HCT116 (cell line): ENCODE measurements at regions not wholly inside any gene's neighbourhood (a gene's known extent, or its start where the extent isn't known, plus 50 kb on each side); places are given as distances from the start of the nearest gene placed in this dataset.

ENCODE experiments used
- ATAC-seq: fragments of 200-7000 bp; cut with Tn5 transposase; 2 replicates; pipeline ENCODE4 v1.9.1; 2020; ENCODE audit warnings: mild to moderate bottlenecking, moderate library complexity
- BruUV-seq: library from RNA; stranded (reverse); fragments of 400-500 nt; replicated peaks from 2 replicates; lab custom pipeline; 2021; lab: Mats Ljungman, UMichigan
- CTCF ChIA-PET: fragments of 300-600 bp; sonication (Branson Sonifier 250); formaldehyde crosslinking; loops from one replicate; lab custom pipeline; 2021; ENCODE audit warnings: antibody characterized with exemption; lab: Charles Lee
- POLR2A ChIA-PET: fragments of 300-600, 350-600 bp; sonication (Branson Sonifier 250); formaldehyde crosslinking; loops from one replicate; lab custom pipeline; 2021; ENCODE audit warnings: antibody characterized with exemption; lab: Charles Lee
- RAD21 ChIA-PET, 2 experiments: fragments of 300-600 bp; sonication (Branson Sonifier 250); formaldehyde crosslinking; loops; one replicate each; lab custom pipeline; 2023; ENCODE audit warnings: low total read pairs in 2 of 2; ENCODE audit not compliant: uncharacterized antibody in 2 of 2, unreplicated experiment in 2 of 2, low non-redundant PET in 1 of 2; lab: Charles Lee
- DNase-seq: peaks from one replicate; pipeline ENCODE4 v3.0.0-alpha.2; 2010; ENCODE audit warnings: low read depth, low spot score
- H2AFZ ChIP-seq: fragments of 200-600 bp; shearing (Covaris generic), sonication (generic); 2 replicates; pipeline ENCODE4 v1.6.1; 2017; ENCODE audit warnings: low read depth, mixed run types, mixed read lengths, antibody characterized with exemption, low read length; ENCODE audit not compliant: poor library complexity, severe bottlenecking
- H3K27ac ChIP-seq: 2 replicates; pipeline ENCODE4 v1.5.1; 2012; ENCODE audit warnings: low read depth, low read length
- H3K27me3 ChIP-seq: fragments of 200-600 bp; sonication (generic); 2 replicates; pipeline ENCODE4 v1.6.1; 2016; ENCODE audit warnings: mixed run types, low read length, mixed read lengths; ENCODE audit not compliant: insufficient read depth
- H3K36me3 ChIP-seq, 2 experiments: fragments of 200-500 bp in 1 of 2; fragments of 200-600 bp in 1 of 2; sonication (Bioruptor generic) in 1 of 2; sonication (generic) in 1 of 2; 2 replicates each; pipeline versions ENCODE4 v1.5.1 to v1.6.1; 2014 to 2016; ENCODE audit warnings: low read length in 2 of 2, inconsistent platforms in 1 of 2, mixed read lengths in 1 of 2, mixed run types in 1 of 2; ENCODE audit not compliant: insufficient read depth in 2 of 2, control insufficient read depth in 1 of 2
- H3K4me1 ChIP-seq, 2 experiments: fragments of 200-600 bp in 1 of 2; sonication (generic) in 1 of 2; 2 replicates each; pipeline versions ENCODE4 v1.5.1 to v1.6.1; 2012 to 2017; ENCODE audit warnings: low read length in 2 of 2, inconsistent platforms in 1 of 2, mild to moderate bottlenecking in 1 of 2, mixed read lengths in 1 of 2, mixed run types in 1 of 2, moderate library complexity in 1 of 2; ENCODE audit not compliant: insufficient read depth in 2 of 2, control insufficient read depth in 1 of 2
- H3K4me2 ChIP-seq: fragments of 200-600 bp; sonication (generic); 2 replicates; pipeline ENCODE4 v1.6.1; 2017; ENCODE audit warnings: mixed run types, low read length, mixed read lengths
- H3K4me3 ChIP-seq, 2 experiments: fragments of 200-600 bp in 1 of 2; sonication (generic) in 1 of 2; replicated peaks in 1 of 2; 2 replicates each; pipeline ENCODE4 v1.5.1; 2011 to 2016; ENCODE audit warnings: low read length in 2 of 2, control low read depth in 1 of 2, low read depth in 1 of 2, mild to moderate bottlenecking in 1 of 2, mixed read lengths in 1 of 2, mixed run types in 1 of 2
- H3K79me2 ChIP-seq: fragments of 200-600 bp; sonication (generic); 2 replicates; pipeline ENCODE4 v1.6.1; 2017; ENCODE audit warnings: mild to moderate bottlenecking, mixed run types, low read length, moderate library complexity, mixed read lengths; ENCODE audit not compliant: insufficient read depth
- H3K9ac ChIP-seq: fragments of 200-600 bp; sonication (generic); 2 replicates; pipeline ENCODE4 v1.6.1; 2016; ENCODE audit warnings: low read length, mixed read lengths
- H3K9me2 ChIP-seq: fragments of 200-600 bp; sonication (generic), shearing (Covaris generic); 2 replicates; pipeline ENCODE4 v1.6.1; 2017; ENCODE audit warnings: mixed run types, mild to moderate bottlenecking, moderate library complexity; ENCODE audit not compliant: insufficient read depth
- H3K9me3 ChIP-seq, 2 experiments: fragments of 200-500 bp in 1 of 2; fragments of 200-600 bp in 1 of 2; sonication (Bioruptor generic) in 1 of 2; sonication (generic) in 1 of 2; 2 replicates each; pipeline ENCODE4 v1.6.1; 2014 to 2017; ENCODE audit warnings: low read length in 2 of 2, mixed read lengths in 2 of 2, inconsistent platforms in 1 of 2, low read depth in 1 of 2, mild to moderate bottlenecking in 1 of 2, mixed run types in 1 of 2, moderate library complexity in 1 of 2; ENCODE audit not compliant: control insufficient read depth in 1 of 2, insufficient read depth in 1 of 2
- H4K20me1 ChIP-seq: fragments of 200-600 bp; sonication (generic), shearing (Covaris generic); 2 replicates; pipeline ENCODE4 v1.6.1; 2017; ENCODE audit warnings: mixed run types, mild to moderate bottlenecking, moderate library complexity; ENCODE audit not compliant: insufficient read depth
- ATF3 ChIP-seq: IDR thresholded peaks from 2 replicates; pipeline ENCODE4 v1.6.1; 2012
- CBX3 ChIP-seq: IDR thresholded peaks from 2 replicates; pipeline ENCODE4 v1.6.1; 2012; ENCODE audit warnings: low read depth
- CEBPB ChIP-seq: IDR thresholded peaks from 2 replicates; pipeline ENCODE4 v1.6.1; 2012; ENCODE audit warnings: low read depth
- EGR1 ChIP-seq: IDR thresholded peaks from 2 replicates; pipeline ENCODE4 v1.6.1; 2012; ENCODE audit warnings: low read depth
- ELF1 ChIP-seq: IDR thresholded peaks from 2 replicates; pipeline ENCODE4 v1.6.1; 2012; ENCODE audit warnings: low read depth, borderline replicate concordance
- EZH2 ChIP-seq: fragments of 200-600 bp; sonication (generic); IDR thresholded peaks from 2 replicates; pipeline ENCODE4 v1.6.1; 2017; ENCODE audit warnings: antibody characterized with exemption, mixed run types
- EZH2phosphoT487 ChIP-seq: fragments of 200-600 bp; IDR thresholded peaks from 2 replicates; pipeline ENCODE4 v1.6.1; 2018; ENCODE audit warnings: antibody characterized with exemption, borderline replicate concordance
- JUND ChIP-seq: IDR thresholded peaks from 2 replicates; pipeline ENCODE4 v1.6.1; 2012
- POLR2A ChIP-seq: IDR thresholded peaks from 2 replicates; pipeline ENCODE4 v1.7.0; 2011; ENCODE audit warnings: borderline replicate concordance; ENCODE audit not compliant: insufficient read depth, insufficient read length; ENCODE audit errors: extremely low read depth
- POLR2AphosphoS5 ChIP-seq: IDR thresholded peaks from 2 replicates; pipeline ENCODE4 v1.6.1; 2011; ENCODE audit warnings: mild to moderate bottlenecking, low read depth, low read length, moderate library complexity
- SP1 ChIP-seq: IDR thresholded peaks from 2 replicates; pipeline ENCODE4 v1.6.1; 2012; ENCODE audit warnings: low read depth
- SRF ChIP-seq: IDR thresholded peaks from 2 replicates; pipeline ENCODE4 v1.6.1; 2012; ENCODE audit warnings: low read depth
- TCF7L2 ChIP-seq: IDR thresholded peaks from 2 replicates; pipeline ENCODE4 v1.7.0; 2011; ENCODE audit warnings: borderline replicate concordance, inconsistent platforms; ENCODE audit not compliant: insufficient read depth, insufficient read length; ENCODE audit errors: extremely low read depth
- YY1 ChIP-seq: IDR thresholded peaks from 2 replicates; pipeline ENCODE4 v1.6.1; 2011; ENCODE audit warnings: low read length, low read depth, moderate library complexity, mild to moderate bottlenecking; ENCODE audit not compliant: insufficient replicate concordance; ENCODE audit errors: extremely low read depth
- ZFX ChIP-seq: fragments of 450-650 bp; IDR thresholded peaks from 2 replicates; pipeline ENCODE4 v1.6.1; 2017
- ZNF274 ChIP-seq: fragments of 200-500 bp; sonication (Bioruptor generic); IDR thresholded peaks from 2 replicates; pipeline ENCODE4 v1.6.1; 2014; ENCODE audit warnings: mild to moderate bottlenecking, low read depth, low read length, inconsistent platforms
- intact Hi-C: fragments of 100-400 bp; cut with micrococcal nuclease; formaldehyde crosslinking; loops from 2 replicates; pipeline ENCODE4 v1.10.0; 2022
- TF ChIP-seq, protein P1 (sequence below): IDR thresholded peaks from 2 replicates; pipeline ENCODE4 v1.6.1; 2011; ENCODE audit warnings: mild to moderate bottlenecking, low read length, moderate library complexity; ENCODE audit not compliant: insufficient replicate concordance; ENCODE audit errors: extremely low read depth
- TF ChIP-seq, protein P2 (sequence below): IDR thresholded peaks from 2 replicates; pipeline ENCODE4 v1.6.1; 2012; ENCODE audit warnings: low read depth
- TF ChIP-seq, protein P3 (sequence below): IDR thresholded peaks from 2 replicates; pipeline ENCODE4 v1.6.1; 2012
- TF ChIP-seq, protein P4 (sequence below), 3 experiments: fragments of 200-600 bp in 1 of 3; sonication (generic) in 1 of 3; IDR thresholded peaks in 2 of 3; conservative IDR thresholded peaks in 1 of 3; 2 replicates each; pipeline ENCODE4 v1.5.1; 2012 to 2017; ENCODE audit warnings: low read depth in 2 of 3, low read length in 2 of 3, antibody characterized with exemption in 1 of 3, borderline replicate concordance in 1 of 3, control low read depth in 1 of 3, mild to moderate bottlenecking in 1 of 3, mixed read lengths in 1 of 3, mixed run types in 1 of 3, moderate library complexity in 1 of 3; ENCODE audit not compliant: insufficient read depth in 1 of 3

GRCh38 chr21:23837564-23837963 is 1769.7 kb downstream of the MRPL39 start:
- RAD21 ChIA-PET = no interaction called here
- POLR2A ChIA-PET = no interaction called here
- H3K27ac ChIP-seq = no peak overlapping the region
- intact Hi-C loops = no loop called here
- no peak overlapping the region for H2AFZ ChIP-seq
- H3K27me3 ChIP-seq = no peaks in the 10 kb centered on the region
- H3K4me2 ChIP-seq = no peak overlapping the region
- H3K36me3 ChIP-seq = no peaks in the 10 kb centered on the region
- DNase-seq = no peak
- no peak for ATAC-seq
- BruUV-seq = no TSS peak
- TF ChIP-seq EZH2phosphoT487 (no peak), TCF7L2 (no peak), EZH2 (no peak), CEBPB (no peak), ZNF274 (no peak), EGR1 (no peak), YY1 (no peak), POLR2AphosphoS5 (no peak), JUND (no peak), ELF1 (no peak), ATF3 (no peak), SRF (no peak), SP1 (no peak), ZFX (no peak), CBX3 (no peak), POLR2A (no peak)
- TF ChIP-seq, protein P1, sequence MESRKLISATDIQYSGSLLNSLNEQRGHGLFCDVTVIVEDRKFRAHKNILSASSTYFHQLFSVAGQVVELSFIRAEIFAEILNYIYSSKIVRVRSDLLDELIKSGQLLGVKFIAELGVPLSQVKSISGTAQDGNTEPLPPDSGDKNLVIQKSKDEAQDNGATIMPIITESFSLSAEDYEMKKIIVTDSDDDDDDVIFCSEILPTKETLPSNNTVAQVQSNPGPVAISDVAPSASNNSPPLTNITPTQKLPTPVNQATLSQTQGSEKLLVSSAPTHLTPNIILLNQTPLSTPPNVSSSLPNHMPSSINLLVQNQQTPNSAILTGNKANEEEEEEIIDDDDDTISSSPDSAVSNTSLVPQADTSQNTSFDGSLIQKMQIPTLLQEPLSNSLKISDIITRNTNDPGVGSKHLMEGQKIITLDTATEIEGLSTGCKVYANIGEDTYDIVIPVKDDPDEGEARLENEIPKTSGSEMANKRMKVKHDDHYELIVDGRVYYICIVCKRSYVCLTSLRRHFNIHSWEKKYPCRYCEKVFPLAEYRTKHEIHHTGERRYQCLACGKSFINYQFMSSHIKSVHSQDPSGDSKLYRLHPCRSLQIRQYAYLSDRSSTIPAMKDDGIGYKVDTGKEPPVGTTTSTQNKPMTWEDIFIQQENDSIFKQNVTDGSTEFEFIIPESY = no peak
- TF ChIP-seq, protein P2, sequence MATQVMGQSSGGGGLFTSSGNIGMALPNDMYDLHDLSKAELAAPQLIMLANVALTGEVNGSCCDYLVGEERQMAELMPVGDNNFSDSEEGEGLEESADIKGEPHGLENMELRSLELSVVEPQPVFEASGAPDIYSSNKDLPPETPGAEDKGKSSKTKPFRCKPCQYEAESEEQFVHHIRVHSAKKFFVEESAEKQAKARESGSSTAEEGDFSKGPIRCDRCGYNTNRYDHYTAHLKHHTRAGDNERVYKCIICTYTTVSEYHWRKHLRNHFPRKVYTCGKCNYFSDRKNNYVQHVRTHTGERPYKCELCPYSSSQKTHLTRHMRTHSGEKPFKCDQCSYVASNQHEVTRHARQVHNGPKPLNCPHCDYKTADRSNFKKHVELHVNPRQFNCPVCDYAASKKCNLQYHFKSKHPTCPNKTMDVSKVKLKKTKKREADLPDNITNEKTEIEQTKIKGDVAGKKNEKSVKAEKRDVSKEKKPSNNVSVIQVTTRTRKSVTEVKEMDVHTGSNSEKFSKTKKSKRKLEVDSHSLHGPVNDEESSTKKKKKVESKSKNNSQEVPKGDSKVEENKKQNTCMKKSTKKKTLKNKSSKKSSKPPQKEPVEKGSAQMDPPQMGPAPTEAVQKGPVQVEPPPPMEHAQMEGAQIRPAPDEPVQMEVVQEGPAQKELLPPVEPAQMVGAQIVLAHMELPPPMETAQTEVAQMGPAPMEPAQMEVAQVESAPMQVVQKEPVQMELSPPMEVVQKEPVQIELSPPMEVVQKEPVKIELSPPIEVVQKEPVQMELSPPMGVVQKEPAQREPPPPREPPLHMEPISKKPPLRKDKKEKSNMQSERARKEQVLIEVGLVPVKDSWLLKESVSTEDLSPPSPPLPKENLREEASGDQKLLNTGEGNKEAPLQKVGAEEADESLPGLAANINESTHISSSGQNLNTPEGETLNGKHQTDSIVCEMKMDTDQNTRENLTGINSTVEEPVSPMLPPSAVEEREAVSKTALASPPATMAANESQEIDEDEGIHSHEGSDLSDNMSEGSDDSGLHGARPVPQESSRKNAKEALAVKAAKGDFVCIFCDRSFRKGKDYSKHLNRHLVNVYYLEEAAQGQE = no peak
- TF ChIP-seq, protein P3, sequence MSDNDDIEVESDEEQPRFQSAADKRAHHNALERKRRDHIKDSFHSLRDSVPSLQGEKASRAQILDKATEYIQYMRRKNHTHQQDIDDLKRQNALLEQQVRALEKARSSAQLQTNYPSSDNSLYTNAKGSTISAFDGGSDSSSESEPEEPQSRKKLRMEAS = no peak
- TF ChIP-seq, protein P4, sequence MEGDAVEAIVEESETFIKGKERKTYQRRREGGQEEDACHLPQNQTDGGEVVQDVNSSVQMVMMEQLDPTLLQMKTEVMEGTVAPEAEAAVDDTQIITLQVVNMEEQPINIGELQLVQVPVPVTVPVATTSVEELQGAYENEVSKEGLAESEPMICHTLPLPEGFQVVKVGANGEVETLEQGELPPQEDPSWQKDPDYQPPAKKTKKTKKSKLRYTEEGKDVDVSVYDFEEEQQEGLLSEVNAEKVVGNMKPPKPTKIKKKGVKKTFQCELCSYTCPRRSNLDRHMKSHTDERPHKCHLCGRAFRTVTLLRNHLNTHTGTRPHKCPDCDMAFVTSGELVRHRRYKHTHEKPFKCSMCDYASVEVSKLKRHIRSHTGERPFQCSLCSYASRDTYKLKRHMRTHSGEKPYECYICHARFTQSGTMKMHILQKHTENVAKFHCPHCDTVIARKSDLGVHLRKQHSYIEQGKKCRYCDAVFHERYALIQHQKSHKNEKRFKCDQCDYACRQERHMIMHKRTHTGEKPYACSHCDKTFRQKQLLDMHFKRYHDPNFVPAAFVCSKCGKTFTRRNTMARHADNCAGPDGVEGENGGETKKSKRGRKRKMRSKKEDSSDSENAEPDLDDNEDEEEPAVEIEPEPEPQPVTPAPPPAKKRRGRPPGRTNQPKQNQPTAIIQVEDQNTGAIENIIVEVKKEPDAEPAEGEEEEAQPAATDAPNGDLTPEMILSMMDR (IDR thresholded peaks at IDR 0.05 in 2 of 3, conservative IDR thresholded peaks at IDR 0.05 in 1 of 3; ENCODE audit: borderline replicate concordance in 1 of 3, insufficient read depth in 1 of 3, low read depth in 2 of 3, low read length in 2 of 3) = no peak
- no peaks in the 10 kb centered on the region for H4K20me1 ChIP-seq
- H3K9ac ChIP-seq = no peak overlapping the region
- no peaks in the 10 kb centered on the region for H3K4me1 ChIP-seq
- H3K4me3 ChIP-seq = no peak overlapping the region
- CTCF ChIA-PET = no interaction called here
- H3K9me2 ChIP-seq = no peaks in the 10 kb centered on the region
- no peaks in the 10 kb centered on the region for H3K79me2 ChIP-seq
- H3K9me3 ChIP-seq = peaks cover 7 to 19% of the 10 kb centered on the region in 2 experiments; a peak in 2 of 4 replicates
